LNCaP clone FGC (cell line): ENCODE measurements at regions not wholly inside any gene's neighbourhood (a gene's known extent, or its start where the extent isn't known, plus 50 kb on each side); places are given as distances from the start of the nearest gene placed in this dataset.

ENCODE experiments used
- DNase-seq: peaks from one replicate; pipeline ENCODE4 v3.0.0-alpha.2; 2011; ENCODE audit warnings: low read depth
- H3K4me3 ChIP-seq: 2 replicates; pipeline ENCODE4 v1.5.1; 2011; ENCODE audit warnings: mild to moderate bottlenecking, low read depth, low read length, control low read depth
- TF ChIP-seq, protein P1 (sequence below): IDR thresholded peaks from 2 replicates; pipeline ENCODE4 v1.5.1; 2012; ENCODE audit warnings: mild to moderate bottlenecking; ENCODE audit not compliant: control insufficient read depth, insufficient read depth; ENCODE audit errors: extremely low read depth

DNA sequence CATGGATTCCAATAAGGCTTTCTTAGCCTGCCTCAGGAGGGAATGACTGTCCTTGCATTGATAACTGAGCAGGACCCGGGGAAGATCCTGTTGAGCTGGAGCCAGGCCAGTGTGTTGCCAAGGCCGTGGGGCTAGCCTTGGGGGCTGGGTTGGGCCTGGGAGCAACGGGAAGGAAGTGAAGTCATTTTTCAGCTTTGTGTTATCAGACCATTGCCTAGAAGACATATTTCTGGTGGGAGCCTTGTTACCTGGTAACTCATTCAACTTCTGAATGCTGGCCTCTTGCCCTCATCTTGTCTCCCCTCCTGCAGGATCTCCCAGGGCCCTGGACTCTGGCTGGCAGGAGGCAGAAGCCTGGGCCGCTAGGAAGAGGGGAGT lies 92.7 kb upstream of the MGAT5 start:
- no peak for DNase-seq
- TF ChIP-seq, protein P1, sequence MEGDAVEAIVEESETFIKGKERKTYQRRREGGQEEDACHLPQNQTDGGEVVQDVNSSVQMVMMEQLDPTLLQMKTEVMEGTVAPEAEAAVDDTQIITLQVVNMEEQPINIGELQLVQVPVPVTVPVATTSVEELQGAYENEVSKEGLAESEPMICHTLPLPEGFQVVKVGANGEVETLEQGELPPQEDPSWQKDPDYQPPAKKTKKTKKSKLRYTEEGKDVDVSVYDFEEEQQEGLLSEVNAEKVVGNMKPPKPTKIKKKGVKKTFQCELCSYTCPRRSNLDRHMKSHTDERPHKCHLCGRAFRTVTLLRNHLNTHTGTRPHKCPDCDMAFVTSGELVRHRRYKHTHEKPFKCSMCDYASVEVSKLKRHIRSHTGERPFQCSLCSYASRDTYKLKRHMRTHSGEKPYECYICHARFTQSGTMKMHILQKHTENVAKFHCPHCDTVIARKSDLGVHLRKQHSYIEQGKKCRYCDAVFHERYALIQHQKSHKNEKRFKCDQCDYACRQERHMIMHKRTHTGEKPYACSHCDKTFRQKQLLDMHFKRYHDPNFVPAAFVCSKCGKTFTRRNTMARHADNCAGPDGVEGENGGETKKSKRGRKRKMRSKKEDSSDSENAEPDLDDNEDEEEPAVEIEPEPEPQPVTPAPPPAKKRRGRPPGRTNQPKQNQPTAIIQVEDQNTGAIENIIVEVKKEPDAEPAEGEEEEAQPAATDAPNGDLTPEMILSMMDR = no peak
- H3K4me3 ChIP-seq = no peak overlapping the region

DNA sequence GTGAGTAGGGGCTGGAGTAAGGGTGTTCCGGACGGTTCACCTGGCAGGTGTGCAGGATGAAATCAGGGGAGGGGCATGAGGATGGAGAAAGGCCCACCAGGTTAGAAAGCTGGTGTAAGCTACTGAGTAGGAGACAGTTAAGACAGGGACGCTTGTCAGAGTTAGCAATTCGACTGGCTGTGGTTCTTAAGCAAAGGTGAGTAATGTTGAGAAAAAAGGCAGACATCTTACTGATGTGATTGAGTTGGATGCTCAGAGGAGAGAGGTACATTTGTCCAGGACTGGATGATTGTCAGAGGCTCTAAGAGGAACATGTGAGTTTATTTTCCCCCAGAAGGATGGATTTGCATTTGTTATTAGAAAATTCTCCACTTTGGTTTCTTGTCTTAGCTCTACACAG lies 90.5 kb upstream of the MGAT5 start:
- no peak for DNase-seq
- no peak overlapping the region for H3K4me3 ChIP-seq
- TF ChIP-seq, protein P1 = no peak

DNA sequence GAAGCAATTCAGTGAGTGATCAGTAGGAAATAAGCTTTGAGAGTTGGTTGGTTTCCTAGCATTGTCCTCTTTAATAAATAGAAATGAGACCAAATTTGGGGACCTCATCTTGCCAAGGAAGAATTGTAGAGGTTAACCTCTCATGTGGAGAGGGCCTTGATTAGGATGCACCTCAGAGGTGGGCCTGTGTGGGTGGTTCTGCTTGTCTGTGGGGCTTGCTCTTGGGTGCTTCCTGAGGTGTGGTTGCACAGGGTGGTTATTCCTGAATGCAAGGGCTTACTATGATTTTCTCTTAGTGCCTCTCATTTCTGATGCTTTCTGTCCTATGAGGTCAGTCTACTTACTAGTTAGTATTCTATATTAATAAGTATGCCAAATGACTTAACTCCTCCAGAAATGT lies 89.6 kb upstream of the MGAT5 start:
- no peak for DNase-seq
- no peak overlapping the region for H3K4me3 ChIP-seq
- TF ChIP-seq, protein P1 = no peak

DNA sequence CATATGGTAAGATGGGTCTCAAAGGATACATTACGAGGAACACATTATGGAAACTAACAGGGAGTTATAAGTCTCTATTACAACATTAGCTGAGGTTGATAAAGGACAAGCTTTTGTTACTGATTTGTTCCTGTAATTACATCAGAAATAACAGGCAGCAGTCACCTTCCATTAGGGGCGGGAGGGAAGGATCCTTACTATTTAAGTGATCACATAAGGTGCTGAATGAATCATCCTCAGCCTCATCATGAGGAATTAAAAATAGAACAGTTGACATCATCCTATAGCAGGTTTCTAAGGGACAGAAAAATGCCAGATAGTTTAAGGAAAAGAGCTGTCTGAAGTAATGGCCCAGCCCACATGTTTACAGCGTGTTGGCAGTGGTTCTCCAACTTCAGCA lies 86.9 kb upstream of the MGAT5 start:
- DNase-seq = no peak
- TF ChIP-seq, protein P1 = no peak

DNA sequence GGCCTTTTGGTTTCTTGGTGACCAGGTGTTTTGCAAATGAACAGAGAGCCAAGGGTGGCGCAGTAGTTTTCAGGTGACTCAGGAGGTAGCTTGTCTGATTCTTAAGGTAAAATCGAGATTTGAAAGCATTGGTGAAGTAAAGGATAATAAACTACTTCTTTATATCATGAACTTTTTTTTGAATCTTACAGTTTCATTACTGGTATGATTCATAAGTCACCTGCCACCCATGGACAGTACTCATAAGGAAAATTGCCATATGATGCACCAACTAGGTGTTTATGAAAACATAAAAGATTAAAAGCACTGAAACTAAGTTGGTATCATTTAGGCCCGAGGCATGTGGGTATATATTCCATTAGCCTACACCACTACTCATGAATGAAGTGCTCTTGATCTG lies 84.1 kb upstream of the MGAT5 start:
- no peak for DNase-seq
- TF ChIP-seq, protein P1 = no peak
- no peak overlapping the region for H3K4me3 ChIP-seq

More for the DNA sequence above, 86.9 kb upstream of the MGAT5 start:
- H3K4me3 ChIP-seq = no peak overlapping the region

DNA sequence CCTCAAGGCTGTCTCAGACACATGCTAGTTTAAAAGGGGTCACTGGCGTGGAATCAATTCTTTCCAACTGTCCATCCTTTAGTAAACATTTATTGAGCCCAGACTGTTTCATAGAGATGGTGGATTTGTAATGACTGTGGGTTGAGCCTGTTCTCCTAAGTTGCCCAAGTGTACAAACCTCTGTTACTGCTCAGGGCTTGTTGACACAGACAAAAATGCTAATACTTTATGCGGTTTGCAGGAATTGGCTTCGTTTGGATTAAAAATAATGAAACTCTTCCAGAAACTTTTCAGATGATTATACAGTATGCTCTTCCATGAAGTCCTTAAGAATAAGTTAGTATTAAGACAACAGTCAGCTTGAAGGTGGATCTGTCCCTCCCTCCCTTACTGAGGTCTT lies 83.6 kb upstream of the MGAT5 start:
- no peak overlapping the region for H3K4me3 ChIP-seq
- no peak for DNase-seq
- TF ChIP-seq, protein P1 = no peak

DNA sequence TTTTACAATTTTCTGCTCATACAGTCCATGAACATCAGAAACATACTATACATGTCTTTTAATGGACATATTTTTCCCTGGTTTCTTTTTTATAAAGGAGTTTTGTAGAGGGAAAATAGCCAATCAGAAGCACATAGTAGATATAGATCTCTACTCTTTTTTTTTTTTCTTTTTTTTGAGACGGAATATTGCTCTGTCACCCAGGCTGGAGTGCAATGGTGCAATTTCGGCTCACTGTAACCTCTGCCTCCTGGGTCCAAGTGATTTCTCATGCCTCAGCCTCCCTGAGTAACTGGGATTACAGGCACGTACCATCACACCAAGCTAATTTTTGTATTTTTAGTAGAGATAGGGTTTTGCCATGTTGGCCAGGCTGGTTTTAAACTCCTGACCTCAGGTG lies 83.2 kb upstream of the MGAT5 start:
- H3K4me3 ChIP-seq = no peak overlapping the region
- TF ChIP-seq, protein P1 = no peak
- no peak for DNase-seq
